ENCODE measurements at regions not wholly inside any gene's neighbourhood (a gene's known extent, or its start where the extent isn't known, plus 50 kb on each side); places are given as distances from the start of the nearest gene placed in this dataset.

DNA sequence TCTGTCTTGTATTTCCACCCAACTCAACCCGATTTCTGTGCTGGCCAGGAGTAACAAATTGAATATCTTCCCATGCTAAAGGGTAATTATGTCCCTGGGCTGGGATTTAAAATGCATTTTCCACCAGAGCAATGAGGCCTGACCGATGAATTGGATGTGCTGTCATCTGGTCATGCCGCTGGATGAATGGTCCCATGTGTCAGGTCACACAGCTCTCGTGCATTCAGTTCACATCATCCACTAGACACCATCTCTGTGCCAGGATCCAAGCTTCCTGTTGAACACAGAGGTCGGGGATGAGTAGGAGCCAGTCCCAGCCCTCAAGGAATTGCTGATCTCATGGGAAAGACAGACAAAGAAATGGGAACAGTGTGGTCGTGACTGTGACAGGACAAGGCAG is 200.8 kb downstream of the ADRA2A start:
- no CpG with 5 or more reads among the region's 6 CpGs for WGBS, 2 experiments (ENCODE audit: extremely low coverage in 2 of 2, insufficient read length in 1 of 2)
- CTCF ChIA-PET = no interaction called here
- POLR2A ChIA-PET (ENCODE audit: unreplicated experiment) = no interaction called here
- Histone ChIP-seq H3K27me3 (ENCODE audit: control insufficient read depth, insufficient read depth, low read length) (no peaks in the 10 kb centered on the region), H3K9me1 (ENCODE audit: insufficient read depth, low read length) (no peaks in the 10 kb centered on the region), H2BK5ac (ENCODE audit: low read depth, low read length, poor library complexity, severe bottlenecking) (no peak overlapping the region), H2BK15ac (ENCODE audit: low read depth, low read length) (no peak overlapping the region), H2BK120ac (ENCODE audit: low read depth, low read length) (no peak overlapping the region), H2AFZ (replicated peaks; ENCODE audit: low read length, poor library complexity) (no peak overlapping the region), H3K79me1 (ENCODE audit: low read depth in 1 of 2, low read length in 2 of 2) (no peaks in the 10 kb centered on the region), H3K9ac (ENCODE audit: low read depth, low read length) (no peak overlapping the region), H3K4me2 (ENCODE audit: low read depth, low read length) (no peak overlapping the region), H4K5ac (ENCODE audit: low read depth, low read length) (no peak overlapping the region), H3K4me1 (ENCODE audit: control insufficient read depth, insufficient read depth, low read length) (no peaks in the 10 kb centered on the region), H4K20me1 (ENCODE audit: insufficient read depth, low read length) (no peaks in the 10 kb centered on the region), H3K36me3 (ENCODE audit: control insufficient read depth, insufficient read depth, low read length) (no peaks in the 10 kb centered on the region), H3K23ac (ENCODE audit: low read depth, low read length) (no peak overlapping the region), H2BK20ac (ENCODE audit: low read depth, low read length) (no peak overlapping the region), H3K56ac (ENCODE audit: extremely low read depth, insufficient read depth, low read length) (no peak overlapping the region), H4K8ac (ENCODE audit: low read depth in 2 of 2, low read length in 2 of 2) (no peak overlapping the region), H3K9me3 (ENCODE audit: control insufficient read depth, insufficient read depth, low read length) (peaks cover 28% of the 10 kb centered on the region), H2AK5ac (ENCODE audit: low read depth, low read length) (no peak overlapping the region), H3K14ac (replicated peaks; ENCODE audit: low read depth, low read length) (no peak overlapping the region), H3K18ac (ENCODE audit: low read depth, low read length) (no peak overlapping the region), H3K27ac (ENCODE audit: insufficient read depth, low read length) (no peak overlapping the region), H4K91ac (ENCODE audit: insufficient read depth, low read depth, low read length) (no peak overlapping the region), H3K4ac (ENCODE audit: low read depth, low read length) (no peak overlapping the region), H3K4me3 (ENCODE audit: insufficient read depth, low read depth, low read length) (no peak overlapping the region), H2AK9ac (replicated peaks; ENCODE audit: low read depth, low read length, poor library complexity) (no peak overlapping the region)
- BruUV-seq (replicated peaks) = no TSS peak
- no peak for TF ChIP-seq MAZ (IDR thresholded peaks at IDR 0.05; ENCODE audit: borderline replicate concordance, low read depth, low read length)
- TF ChIP-seq CEBPB (IDR thresholded peaks at IDR 0.05; ENCODE audit: low read depth, low read length) = no peak
- TF ChIP-seq POLR2A (IDR thresholded peaks at IDR 0.05; ENCODE audit: low read depth, low read length) = no peak
- no peak for TF ChIP-seq BHLHE40 (IDR thresholded peaks at IDR 0.05; ENCODE audit: low read depth, low read length)
- TF ChIP-seq, protein P1, sequence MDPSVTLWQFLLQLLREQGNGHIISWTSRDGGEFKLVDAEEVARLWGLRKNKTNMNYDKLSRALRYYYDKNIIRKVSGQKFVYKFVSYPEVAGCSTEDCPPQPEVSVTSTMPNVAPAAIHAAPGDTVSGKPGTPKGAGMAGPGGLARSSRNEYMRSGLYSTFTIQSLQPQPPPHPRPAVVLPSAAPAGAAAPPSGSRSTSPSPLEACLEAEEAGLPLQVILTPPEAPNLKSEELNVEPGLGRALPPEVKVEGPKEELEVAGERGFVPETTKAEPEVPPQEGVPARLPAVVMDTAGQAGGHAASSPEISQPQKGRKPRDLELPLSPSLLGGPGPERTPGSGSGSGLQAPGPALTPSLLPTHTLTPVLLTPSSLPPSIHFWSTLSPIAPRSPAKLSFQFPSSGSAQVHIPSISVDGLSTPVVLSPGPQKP (IDR thresholded peaks at IDR 0.05; ENCODE audit: borderline replicate concordance, low read depth, low read length) = no peak
- TF ChIP-seq USF2 (IDR thresholded peaks at IDR 0.05; ENCODE audit: low read depth, low read length) = no peak
- TF ChIP-seq MXI1 (IDR thresholded peaks at IDR 0.05; ENCODE audit: borderline replicate concordance, low read depth, low read length) = no peak
- no peak for TF ChIP-seq CHD1 (IDR thresholded peaks at IDR 0.05; ENCODE audit: low read depth, low read length)
- TF ChIP-seq, protein P2, sequence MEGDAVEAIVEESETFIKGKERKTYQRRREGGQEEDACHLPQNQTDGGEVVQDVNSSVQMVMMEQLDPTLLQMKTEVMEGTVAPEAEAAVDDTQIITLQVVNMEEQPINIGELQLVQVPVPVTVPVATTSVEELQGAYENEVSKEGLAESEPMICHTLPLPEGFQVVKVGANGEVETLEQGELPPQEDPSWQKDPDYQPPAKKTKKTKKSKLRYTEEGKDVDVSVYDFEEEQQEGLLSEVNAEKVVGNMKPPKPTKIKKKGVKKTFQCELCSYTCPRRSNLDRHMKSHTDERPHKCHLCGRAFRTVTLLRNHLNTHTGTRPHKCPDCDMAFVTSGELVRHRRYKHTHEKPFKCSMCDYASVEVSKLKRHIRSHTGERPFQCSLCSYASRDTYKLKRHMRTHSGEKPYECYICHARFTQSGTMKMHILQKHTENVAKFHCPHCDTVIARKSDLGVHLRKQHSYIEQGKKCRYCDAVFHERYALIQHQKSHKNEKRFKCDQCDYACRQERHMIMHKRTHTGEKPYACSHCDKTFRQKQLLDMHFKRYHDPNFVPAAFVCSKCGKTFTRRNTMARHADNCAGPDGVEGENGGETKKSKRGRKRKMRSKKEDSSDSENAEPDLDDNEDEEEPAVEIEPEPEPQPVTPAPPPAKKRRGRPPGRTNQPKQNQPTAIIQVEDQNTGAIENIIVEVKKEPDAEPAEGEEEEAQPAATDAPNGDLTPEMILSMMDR (conservative IDR thresholded peaks at IDR 0.05; ENCODE audit: low read depth, low read length) = no peak
- no peak for TF ChIP-seq RAD21 (IDR thresholded peaks at IDR 0.05; ENCODE audit: low read length)
- TF ChIP-seq RCOR1 (IDR thresholded peaks at IDR 0.05; ENCODE audit: insufficient replicate concordance, low read length) = no peak
- no peak for TF ChIP-seq MAFK (IDR thresholded peaks at IDR 0.05; ENCODE audit: low read depth, low read length)
- no peak for TF ChIP-seq FOS (IDR thresholded peaks at IDR 0.05; ENCODE audit: low read depth, low read length)
- TF ChIP-seq RFX5 (IDR thresholded peaks at IDR 0.05; ENCODE audit: low read depth, low read length) = no peak
- no peak for TF ChIP-seq NFE2L2 (IDR thresholded peaks at IDR 0.05; ENCODE audit: low read depth, low read length)
- intact Hi-C loops (cut with micrococcal nuclease) = no loop called here
- ATAC-seq (ENCODE audit: low read depth) (no peak), DNase-seq (no peak)
- dilution Hi-C loops (cut with HindIII; ENCODE audit: low sequenced_read_pairs, unreplicated experiment) = no loop called here
- in situ Hi-C loops (cut with MboI; ENCODE audit: low sequenced_read_pairs) = no loop called here
